RWPE2 (cell line): ENCODE measurements at regions not wholly inside any gene's neighbourhood (a gene's known extent, or its start where the extent isn't known, plus 50 kb on each side); places are given as distances from the start of the nearest gene placed in this dataset.

Experiments
- ATAC-seq: fragments of 200-7000 bp; cut with Tn5 transposase; 3 replicates; pipeline ENCODE4 v1.9.1; 2021; ENCODE audit warnings: low read depth
- DNase-seq: peaks from one replicate; pipeline ENCODE4 v3.0.0-alpha.2; 2020; ENCODE audit warnings: low spot score
- H3K27ac ChIP-seq: fragments of 450-650 bp; 2 replicates; pipeline ENCODE4 v1.5.1; 2017; ENCODE audit warnings: mild to moderate bottlenecking; ENCODE audit not compliant: poor library complexity, severe bottlenecking
- H3K27me3 ChIP-seq: fragments of 250-450 bp; sonication (Bioruptor Pico); 2 replicates; pipeline ENCODE4 v1.5.1; 2021; ENCODE audit warnings: mild to moderate bottlenecking, moderate library complexity; ENCODE audit not compliant: insufficient read depth, poor library complexity, severe bottlenecking
- H3K36me3 ChIP-seq: fragments of 250-450 bp; sonication (Bioruptor Pico); 2 replicates; pipeline ENCODE4 v1.5.1; 2020; ENCODE audit warnings: low read depth, mild to moderate bottlenecking, moderate library complexity
- H3K4me1 ChIP-seq: fragments of 250-450 bp; sonication (Bioruptor Pico); 2 replicates; pipeline ENCODE4 v1.5.1; 2021; ENCODE audit warnings: mild to moderate bottlenecking, moderate library complexity; ENCODE audit not compliant: insufficient read depth, poor library complexity, severe bottlenecking
- H3K4me3 ChIP-seq: fragments of 250-450 bp; sonication (Bioruptor Pico); 2 replicates; pipeline ENCODE4 v1.5.1; 2021; ENCODE audit warnings: mild to moderate bottlenecking, moderate library complexity; ENCODE audit not compliant: severe bottlenecking
- H3K9me3 ChIP-seq: fragments of 250-450 bp; sonication (Bioruptor Pico); 2 replicates; pipeline ENCODE4 v1.5.1; 2021; ENCODE audit warnings: mild to moderate bottlenecking, moderate library complexity; ENCODE audit not compliant: severe bottlenecking
- CTCF ChIP-seq: fragments of 450-650 bp; IDR thresholded peaks from one replicate; pipeline ENCODE4 v1.5.1; 2017; ENCODE audit warnings: mild to moderate bottlenecking, moderate library complexity; ENCODE audit not compliant: poor library complexity, severe bottlenecking

- no peaks in the 10 kb centered on the region for H3K9me3 ChIP-seq
- no peak for DNase-seq
- ATAC-seq = no peak
- H3K27me3 ChIP-seq = no peaks in the 10 kb centered on the region
- no peaks in the 10 kb centered on the region for H3K4me1 ChIP-seq
- no peak overlapping the region for H3K27ac ChIP-seq
- TF ChIP-seq CTCF = no peak
- H3K4me3 ChIP-seq = no peak overlapping the region
- no peaks in the 10 kb centered on the region for H3K36me3 ChIP-seq
Measured at GRCh38 chr4:30996841-30997240, 276.7 kb downstream of the PCDH7 start.

GRCh38 chr4:31005037-31005436, 284.9 kb downstream of the PCDH7 start:
- ATAC-seq (no peak), DNase-seq (no peak)
- no peak for TF ChIP-seq CTCF
- Histone ChIP-seq H3K9me3 (no peaks in the 10 kb centered on the region), H3K4me1 (no peaks in the 10 kb centered on the region), H3K36me3 (no peaks in the 10 kb centered on the region), H3K27ac (no peak overlapping the region), H3K27me3 (no peaks in the 10 kb centered on the region), H3K4me3 (no peak overlapping the region)

GRCh38 chr4:31007858-31008257, 287.7 kb downstream of the PCDH7 start:
- no peak for TF ChIP-seq CTCF
- Histone ChIP-seq H3K27ac (no peak overlapping the region), H3K4me3 (no peak overlapping the region), H3K36me3 (no peaks in the 10 kb centered on the region), H3K9me3 (no peaks in the 10 kb centered on the region), H3K27me3 (no peaks in the 10 kb centered on the region), H3K4me1 (no peaks in the 10 kb centered on the region)
- ATAC-seq (no peak), DNase-seq (no peak)

- Histone ChIP-seq H3K27ac (no peak overlapping the region), H3K36me3 (no peaks in the 10 kb centered on the region), H3K4me3 (no peak overlapping the region), H3K9me3 (no peaks in the 10 kb centered on the region), H3K4me1 (no peaks in the 10 kb centered on the region), H3K27me3 (no peaks in the 10 kb centered on the region)
- no peak for DNase-seq
- no peak for TF ChIP-seq CTCF
- no peak for ATAC-seq
Measured at GRCh38 chr4:31009926-31010325, 289.8 kb downstream of the PCDH7 start.

GRCh38 chr4:31015123-31015522, 295.0 kb downstream of the PCDH7 start:
- Histone ChIP-seq H3K36me3 (no peaks in the 10 kb centered on the region), H3K9me3 (no peaks in the 10 kb centered on the region), H3K4me3 (no peak overlapping the region), H3K27me3 (no peaks in the 10 kb centered on the region), H3K27ac (no peak overlapping the region), H3K4me1 (no peaks in the 10 kb centered on the region)
- TF ChIP-seq CTCF = no peak
- DNase-seq (no peak), ATAC-seq (no peak)
